ENCODE measurements at regions not wholly inside any gene's neighbourhood (a gene's known extent, or its start where the extent isn't known, plus 50 kb on each side); places are given as distances from the start of the nearest gene placed in this dataset.

- DNase-seq (ENCODE audit: low spot score), result no peak
- H3K4me1 ChIP-seq (replicated peaks), result no peaks in the 10 kb centered on the region
- H3K36me3 ChIP-seq, result no peaks in the 10 kb centered on the region
- no peaks in the 10 kb centered on the region for H3K27me3 ChIP-seq (replicated peaks; ENCODE audit: insufficient read depth)
- TF ChIP-seq POLR2A (IDR thresholded peaks at IDR 0.05) (no peak), POLR2AphosphoS5 (IDR thresholded peaks at IDR 0.05) (no peak)
- TF ChIP-seq, protein P1, sequence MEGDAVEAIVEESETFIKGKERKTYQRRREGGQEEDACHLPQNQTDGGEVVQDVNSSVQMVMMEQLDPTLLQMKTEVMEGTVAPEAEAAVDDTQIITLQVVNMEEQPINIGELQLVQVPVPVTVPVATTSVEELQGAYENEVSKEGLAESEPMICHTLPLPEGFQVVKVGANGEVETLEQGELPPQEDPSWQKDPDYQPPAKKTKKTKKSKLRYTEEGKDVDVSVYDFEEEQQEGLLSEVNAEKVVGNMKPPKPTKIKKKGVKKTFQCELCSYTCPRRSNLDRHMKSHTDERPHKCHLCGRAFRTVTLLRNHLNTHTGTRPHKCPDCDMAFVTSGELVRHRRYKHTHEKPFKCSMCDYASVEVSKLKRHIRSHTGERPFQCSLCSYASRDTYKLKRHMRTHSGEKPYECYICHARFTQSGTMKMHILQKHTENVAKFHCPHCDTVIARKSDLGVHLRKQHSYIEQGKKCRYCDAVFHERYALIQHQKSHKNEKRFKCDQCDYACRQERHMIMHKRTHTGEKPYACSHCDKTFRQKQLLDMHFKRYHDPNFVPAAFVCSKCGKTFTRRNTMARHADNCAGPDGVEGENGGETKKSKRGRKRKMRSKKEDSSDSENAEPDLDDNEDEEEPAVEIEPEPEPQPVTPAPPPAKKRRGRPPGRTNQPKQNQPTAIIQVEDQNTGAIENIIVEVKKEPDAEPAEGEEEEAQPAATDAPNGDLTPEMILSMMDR (IDR thresholded peaks at IDR 0.05), result no peak
- H3K9me3 ChIP-seq, result no peaks in the 10 kb centered on the region
- H3K4me3 ChIP-seq, result no peak overlapping the region
- no peak overlapping the region for H3K27ac ChIP-seq
- intact Hi-C loops (cut with DNase I), result no loop called here
Measured at GRCh38 chr2:184532551-184532950, 65.8 kb upstream of the ZNF804A start.

GRCh38 chr2:184534986-184535385 lies 63.3 kb upstream of the ZNF804A start:
- no peaks in the 10 kb centered on the region for H3K9me3 ChIP-seq
- H3K4me1 ChIP-seq (replicated peaks), result no peaks in the 10 kb centered on the region
- H3K27me3 ChIP-seq (replicated peaks; ENCODE audit: insufficient read depth), result no peaks in the 10 kb centered on the region
- DNase-seq (ENCODE audit: low spot score), result no peak
- intact Hi-C loops (cut with DNase I), result no loop called here
- TF ChIP-seq POLR2A (IDR thresholded peaks at IDR 0.05), result no peak
- TF ChIP-seq POLR2AphosphoS5 (IDR thresholded peaks at IDR 0.05), result no peak
- TF ChIP-seq, protein P1 (IDR thresholded peaks at IDR 0.05), result no peak
- H3K27ac ChIP-seq, result no peak overlapping the region
- H3K36me3 ChIP-seq, result no peaks in the 10 kb centered on the region
- 53% methylated on average over 3 of the region's 3 CpGs for WGBS
- H3K4me3 ChIP-seq, result no peak overlapping the region

GRCh38 chr2:184540246-184540789 lies 58.0 kb upstream of the ZNF804A start:
- intact Hi-C loops (cut with DNase I), result no loop called here
- no peak overlapping the region for H3K4me3 ChIP-seq
- H3K27ac ChIP-seq, result no peak overlapping the region
- DNase-seq (ENCODE audit: low spot score), result no peak
- no peaks in the 10 kb centered on the region for H3K36me3 ChIP-seq
- no peaks in the 10 kb centered on the region for H3K4me1 ChIP-seq (replicated peaks)
- TF ChIP-seq POLR2A (IDR thresholded peaks at IDR 0.05) (no peak), POLR2AphosphoS5 (IDR thresholded peaks at IDR 0.05) (no peak)
- TF ChIP-seq, protein P1 (IDR thresholded peaks at IDR 0.05), result no peak
- no peaks in the 10 kb centered on the region for H3K9me3 ChIP-seq
- no peaks in the 10 kb centered on the region for H3K27me3 ChIP-seq (replicated peaks; ENCODE audit: insufficient read depth)

- no peaks in the 10 kb centered on the region for H3K27me3 ChIP-seq (replicated peaks; ENCODE audit: insufficient read depth)
- H3K4me1 ChIP-seq (replicated peaks), result no peaks in the 10 kb centered on the region
- WGBS, result 82% methylated on average over 2 of the region's 2 CpGs
- no peak overlapping the region for H3K4me3 ChIP-seq
- no peaks in the 10 kb centered on the region for H3K9me3 ChIP-seq
- TF ChIP-seq POLR2A (IDR thresholded peaks at IDR 0.05) (no peak), POLR2AphosphoS5 (IDR thresholded peaks at IDR 0.05) (no peak)
- TF ChIP-seq, protein P1 (IDR thresholded peaks at IDR 0.05), result no peak
- intact Hi-C loops (cut with DNase I), result no loop called here
- H3K27ac ChIP-seq, result no peak overlapping the region
- H3K36me3 ChIP-seq, result no peaks in the 10 kb centered on the region
- no peak for DNase-seq (ENCODE audit: low spot score)
Measured at GRCh38 chr2:184541591-184541990, 56.7 kb upstream of the ZNF804A start.

GRCh38 chr2:184543832-184544231 lies 54.5 kb upstream of the ZNF804A start:
- no peak overlapping the region for H3K27ac ChIP-seq
- no peaks in the 10 kb centered on the region for H3K36me3 ChIP-seq
- H3K9me3 ChIP-seq, result no peaks in the 10 kb centered on the region
- TF ChIP-seq POLR2A (IDR thresholded peaks at IDR 0.05), result no peak
- TF ChIP-seq POLR2AphosphoS5 (IDR thresholded peaks at IDR 0.05), result no peak
- TF ChIP-seq, protein P1 (IDR thresholded peaks at IDR 0.05), result no peak
- no peak overlapping the region for H3K4me3 ChIP-seq
- DNase-seq (ENCODE audit: low spot score), result no peak
- no peaks in the 10 kb centered on the region for H3K27me3 ChIP-seq (replicated peaks; ENCODE audit: insufficient read depth)
- no peaks in the 10 kb centered on the region for H3K4me1 ChIP-seq (replicated peaks)
- 90% methylated on average over 1 of the region's 1 CpG for WGBS
- intact Hi-C loops (cut with DNase I), result no loop called here
